HS-27A (cell line): ENCODE measurements at regions not wholly inside any gene's neighbourhood (a gene's known extent, or its start where the extent isn't known, plus 50 kb on each side); places are given as distances from the start of the nearest gene placed in this dataset.

ENCODE experiments used
- DNase-seq: peaks from one replicate; pipeline ENCODE4 v3.0.0-alpha.2; 2012; ENCODE audit warnings: low read depth, missing footprints

GRCh38 chrX:34999702-35000101 is 57.1 kb downstream of the FAM47B start:
- DNase-seq, result no peak

GRCh38 chrX:35006361-35006760 is 63.8 kb downstream of the FAM47B start:
- DNase-seq, result no peak

DNA sequence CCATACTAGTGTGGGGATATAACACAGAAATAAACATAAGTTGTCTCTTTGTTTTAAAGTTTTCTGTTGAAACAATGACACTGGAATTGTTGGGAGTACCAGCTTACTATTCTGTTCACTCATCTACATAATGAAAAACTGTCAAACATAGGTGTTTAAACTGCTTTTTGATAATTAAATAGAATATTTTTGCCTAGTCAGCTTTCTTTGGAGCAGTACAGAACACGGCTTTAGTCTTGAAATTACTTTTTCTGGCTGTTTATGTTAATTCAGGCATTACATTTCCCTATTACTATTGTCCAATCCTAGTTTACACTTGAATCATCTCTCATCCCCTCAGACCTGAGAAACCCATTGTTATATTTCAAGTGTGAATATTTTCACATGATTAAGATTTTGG is 73.0 kb downstream of the FAM47B start:
- DNase-seq, result no peak

DNA sequence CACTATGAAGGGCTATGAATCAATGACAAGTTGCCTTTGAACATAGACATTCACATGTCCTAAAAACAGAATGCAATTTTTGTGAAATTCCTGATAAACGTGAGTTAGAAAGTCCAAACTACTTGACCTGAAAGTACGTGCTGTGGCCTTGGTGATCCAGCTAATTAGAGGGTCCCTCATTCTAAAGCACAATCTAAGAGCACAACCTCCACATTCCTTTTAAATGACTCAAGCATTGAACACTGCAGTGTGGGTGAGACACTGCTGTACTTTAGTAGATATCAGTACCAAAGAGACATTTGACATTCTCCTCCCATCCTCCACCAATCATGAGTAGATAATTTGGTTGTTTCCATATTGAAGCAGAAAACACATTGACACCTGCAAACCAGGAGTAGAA is 73.5 kb downstream of the FAM47B start:
- DNase-seq, result peak; percentile 15

GRCh38 chrX:35017284-35017683 is 74.7 kb downstream of the FAM47B start:
- DNase-seq, result no peak

- no peak for DNase-seq
These were observed 81.1 kb downstream of the FAM47B start for GRCh38 chrX:35023683-35024082.

DNA sequence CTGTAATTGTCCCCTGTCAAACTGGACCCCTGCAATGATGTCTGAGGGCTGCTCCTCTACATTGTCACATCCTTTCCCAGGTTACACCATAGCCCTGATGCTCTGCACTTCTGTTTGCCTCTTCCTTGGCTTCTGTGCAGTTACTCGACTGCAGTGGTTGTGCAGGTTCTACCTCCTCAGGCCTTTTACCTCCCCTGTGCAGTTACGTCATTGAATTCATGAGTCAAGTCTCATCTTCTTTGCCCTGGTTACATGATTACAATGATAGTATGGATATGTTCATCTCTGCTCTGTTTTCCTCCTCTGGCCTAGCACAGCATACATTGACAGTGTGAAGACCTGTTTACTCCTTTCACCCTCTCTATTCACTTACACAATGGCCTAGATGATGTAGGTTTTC is 83.2 kb downstream of the FAM47B start:
- no peak for DNase-seq

- no peak for DNase-seq
These were observed 98.3 kb downstream of the FAM47B start for GRCh38 chrX:35040871-35041270.

DNA sequence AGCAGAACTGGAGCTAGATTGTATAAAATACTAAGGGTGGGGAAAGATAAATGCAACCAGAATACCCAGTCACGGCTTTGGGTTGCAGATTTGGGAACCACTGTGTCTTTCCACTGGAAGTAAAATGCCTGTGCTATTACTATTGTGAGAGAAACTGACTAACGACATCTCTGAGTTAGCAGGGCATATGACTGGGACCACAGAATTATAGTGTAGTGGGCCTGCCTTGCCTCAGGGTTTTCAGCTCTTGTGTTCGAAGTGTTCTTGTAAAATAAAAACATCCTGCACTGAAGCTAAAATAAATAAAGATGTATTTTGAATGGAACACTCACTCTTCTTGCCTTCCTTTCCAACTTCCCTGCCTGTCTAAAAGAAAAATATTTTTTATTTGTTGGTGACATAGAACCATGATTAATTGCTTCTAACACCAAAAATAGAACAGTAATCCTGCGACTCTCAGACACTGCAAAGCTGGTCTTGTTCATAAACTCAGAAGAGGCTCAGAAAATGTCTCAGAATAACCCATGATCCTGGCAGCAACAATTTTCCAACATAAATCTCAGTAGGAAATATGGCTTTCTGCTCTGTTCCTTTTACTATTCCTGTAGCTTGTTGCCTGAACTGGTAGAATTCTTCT is 104.2 kb downstream of the FAM47B start:
- no peak for DNase-seq

- DNase-seq, result no peak
These were observed 133.5 kb downstream of the FAM47B start for GRCh38 chrX:35076061-35076460.

- DNase-seq, result no peak
These were observed 148.2 kb downstream of the FAM47B start for GRCh38 chrX:35090801-35091200.

- DNase-seq, result no peak
These were observed 155.8 kb downstream of the FAM47B start for GRCh38 chrX:35098419-35098818.

- DNase-seq, result no peak
These were observed 159.3 kb downstream of the FAM47B start for GRCh38 chrX:35101901-35102300.

- no peak for DNase-seq
These were observed 162.0 kb downstream of the FAM47B start for GRCh38 chrX:35104626-35105025.

DNA sequence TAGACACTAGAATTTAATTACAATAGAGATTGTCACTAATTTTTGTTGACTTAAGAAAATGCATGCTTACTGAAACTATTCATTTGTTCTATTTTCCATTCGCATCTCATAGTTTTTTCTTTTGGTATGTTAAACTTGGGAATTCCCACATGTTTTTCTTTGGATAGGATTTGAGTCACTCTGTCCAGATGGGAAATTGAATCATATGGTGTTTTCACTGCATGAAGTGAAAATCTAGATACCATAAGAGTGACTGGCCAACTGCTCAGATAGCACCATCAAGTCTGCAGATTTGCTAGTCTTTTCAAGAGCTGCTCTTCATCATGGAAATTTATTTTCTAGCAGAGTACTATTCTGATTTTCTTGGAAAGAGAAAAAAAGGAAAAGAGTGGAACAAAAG is 172.6 kb downstream of the FAM47B start:
- peak; percentile 4 for DNase-seq

GRCh38 chrX:35122756-35123155 is 180.2 kb downstream of the FAM47B start:
- DNase-seq, result no peak

GRCh38 chrX:35149517-35149916 is 206.9 kb downstream of the FAM47B start:
- DNase-seq, result no peak

DNA sequence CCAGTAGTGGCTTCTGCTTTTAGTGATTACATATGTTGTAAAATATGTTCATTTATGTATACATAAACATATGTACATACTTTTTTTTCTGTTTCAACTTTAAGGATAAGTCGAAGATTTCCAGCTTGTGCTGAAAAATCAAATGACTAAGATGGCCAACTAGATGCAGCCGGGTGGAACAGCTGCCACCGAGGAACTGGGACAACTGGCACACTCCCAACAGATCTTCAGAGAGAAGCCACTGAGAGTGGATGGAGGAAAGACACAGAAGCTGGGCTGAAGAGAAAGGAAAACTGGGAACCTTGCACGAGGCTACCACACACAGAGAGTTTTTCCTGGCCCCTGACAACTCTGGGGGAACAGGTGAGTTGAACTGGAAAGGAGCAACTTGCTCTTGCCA is 207.5 kb downstream of the FAM47B start:
- no peak for DNase-seq

DNA sequence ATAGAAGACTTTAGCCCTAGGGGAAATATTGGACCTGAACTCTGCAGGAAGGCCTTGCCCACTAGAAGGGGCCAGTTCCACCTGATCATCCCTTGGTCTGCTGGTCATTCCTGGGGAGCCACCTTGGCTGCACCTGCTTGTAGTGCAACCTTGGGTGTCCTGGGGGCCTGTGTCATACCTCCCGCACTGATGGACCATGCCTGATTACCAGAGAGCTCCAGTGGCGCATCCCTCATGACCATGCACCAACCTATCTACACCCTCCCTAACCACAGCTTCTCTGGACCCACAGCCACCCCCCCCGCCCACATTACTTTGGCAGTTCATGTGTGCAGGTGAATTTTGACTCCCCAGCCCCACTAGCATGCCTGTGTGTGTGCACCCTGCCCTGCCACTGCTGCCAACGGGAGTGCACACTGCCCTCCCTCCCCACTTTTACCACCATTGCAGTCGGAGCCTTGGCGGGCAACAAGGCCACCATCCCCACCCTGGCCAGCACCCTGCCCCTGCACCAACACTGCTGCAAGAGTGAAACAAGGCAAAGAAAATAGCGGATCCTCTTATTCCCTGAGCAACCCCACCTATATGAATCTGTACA is 208.1 kb downstream of the FAM47B start:
- DNase-seq, result no peak

- DNase-seq, result no peak
These were observed 223.4 kb downstream of the FAM47B start for GRCh38 chrX:35166023-35166422.
